Glutamatergic neuron (in vitro differentiated cells): ENCODE measurements at regions not wholly inside any gene's neighbourhood (a gene's known extent, or its start where the extent isn't known, plus 50 kb on each side); places are given as distances from the start of the nearest gene placed in this dataset.

Experiments used
- DNase-seq: peaks from one replicate; pipeline ENCODE4 v3.0.0; 2022
- H3K27ac Mint-ChIP-seq: one replicate; pipeline ENCODE4 v1.8.0; 2020; ENCODE audit warnings: mild to moderate bottlenecking, mixed read lengths, inconsistent platforms; ENCODE audit not compliant: unreplicated experiment
- H3K27me3 Mint-ChIP-seq: one replicate; pipeline ENCODE4 v1.8.0; 2020; ENCODE audit warnings: mild to moderate bottlenecking, moderate library complexity, mixed read lengths, inconsistent platforms; ENCODE audit not compliant: unreplicated experiment
- H3K36me3 Mint-ChIP-seq: one replicate; pipeline ENCODE4 v1.8.0; 2020; ENCODE audit warnings: mild to moderate bottlenecking, mixed read lengths, inconsistent platforms; ENCODE audit not compliant: unreplicated experiment
- H3K4me1 Mint-ChIP-seq: one replicate; pipeline ENCODE4 v1.8.0; 2020; ENCODE audit warnings: mild to moderate bottlenecking, low read depth, mixed read lengths, inconsistent platforms; ENCODE audit not compliant: unreplicated experiment
- H3K4me3 Mint-ChIP-seq: one replicate; pipeline ENCODE4 v1.8.0; 2020; ENCODE audit warnings: mild to moderate bottlenecking, mixed read lengths, inconsistent platforms; ENCODE audit not compliant: unreplicated experiment
- H3K9me3 Mint-ChIP-seq: one replicate; pipeline ENCODE4 v1.8.0; 2020; ENCODE audit warnings: mild to moderate bottlenecking, moderate library complexity, mixed read lengths, inconsistent platforms; ENCODE audit not compliant: unreplicated experiment
- CTCF ChIP-seq: fragments of 200-600 bp; sonication (generic); IDR thresholded peaks from one replicate; pipeline ENCODE4 v1.5.0; 2021; ENCODE audit not compliant: partially characterized antibody, unreplicated experiment

- TF ChIP-seq CTCF = no peak
- no peak overlapping the region for H3K27ac Mint-ChIP-seq
- no peaks in the 10 kb centered on the region for H3K9me3 Mint-ChIP-seq
- H3K4me1 Mint-ChIP-seq = no peaks in the 10 kb centered on the region
- DNase-seq = no peak
- H3K4me3 Mint-ChIP-seq = no peak overlapping the region
- no peaks in the 10 kb centered on the region for H3K36me3 Mint-ChIP-seq
- no peaks in the 10 kb centered on the region for H3K27me3 Mint-ChIP-seq
Observed at GRCh38 chrX:4043951-4044350, 330.5 kb upstream of the PRKX start.

DNA sequence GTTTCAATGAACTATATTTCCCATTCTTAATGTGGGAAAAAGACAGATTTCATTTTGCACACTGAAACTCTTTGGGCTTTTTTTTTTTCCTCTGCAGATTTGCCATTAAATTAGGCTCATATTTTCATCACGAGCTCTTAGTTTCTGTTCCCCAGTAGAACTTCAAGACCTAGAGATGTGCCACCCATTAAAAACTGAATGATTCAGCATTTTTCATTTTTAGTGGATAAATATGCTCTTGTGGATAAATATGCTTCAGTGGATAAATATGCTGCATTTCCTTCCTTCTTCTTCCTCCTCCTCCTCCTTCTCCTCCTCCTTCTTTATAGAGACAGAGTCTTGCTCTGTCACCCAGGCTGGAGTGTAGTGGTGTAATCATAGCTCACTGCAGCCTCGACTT lies 322.4 kb upstream of the PRKX start:
- Mint-ChIP-seq H3K27ac (no peak overlapping the region), H3K27me3 (no peaks in the 10 kb centered on the region), H3K4me1 (no peaks in the 10 kb centered on the region), H3K9me3 (no peaks in the 10 kb centered on the region), H3K36me3 (no peaks in the 10 kb centered on the region), H3K4me3 (no peak overlapping the region)
- no peak for TF ChIP-seq CTCF
- DNase-seq = no peak

GRCh38 chrX:4028151-4028550 lies 314.7 kb upstream of the PRKX start:
- Mint-ChIP-seq H3K4me3 (no peak overlapping the region), H3K27ac (no peak overlapping the region), H3K27me3 (no peaks in the 10 kb centered on the region), H3K36me3 (no peaks in the 10 kb centered on the region), H3K9me3 (peaks cover 1% of the 10 kb centered on the region), H3K4me1 (no peaks in the 10 kb centered on the region)
- no peak for TF ChIP-seq CTCF
- DNase-seq = no peak

- no peak overlapping the region for H3K4me3 Mint-ChIP-seq
- no peaks in the 10 kb centered on the region for H3K27me3 Mint-ChIP-seq
- H3K27ac Mint-ChIP-seq = no peak overlapping the region
- no peaks in the 10 kb centered on the region for H3K9me3 Mint-ChIP-seq
- H3K4me1 Mint-ChIP-seq = no peaks in the 10 kb centered on the region
- H3K36me3 Mint-ChIP-seq = no peaks in the 10 kb centered on the region
- no peak for DNase-seq
- no peak for TF ChIP-seq CTCF
Observed at GRCh38 chrX:4005281-4005680, 291.8 kb upstream of the PRKX start.

DNA sequence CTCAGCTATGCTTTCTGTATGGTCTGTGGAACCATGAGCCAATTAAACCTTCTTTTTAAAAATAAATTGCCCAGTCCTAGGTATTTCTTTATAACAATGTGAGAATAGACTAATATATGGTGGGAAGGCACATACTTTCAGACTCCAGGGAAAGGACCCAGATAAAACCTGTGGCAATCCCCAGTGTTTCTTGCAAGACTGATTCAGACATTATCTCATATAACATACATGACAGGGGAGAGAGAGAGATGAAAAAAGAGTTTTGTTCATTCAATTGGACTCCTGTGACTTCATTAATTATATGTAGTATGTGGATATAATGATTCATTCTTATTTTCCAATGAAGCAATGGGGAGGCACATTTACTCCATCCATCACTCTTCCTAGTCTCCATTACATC lies 291.4 kb upstream of the PRKX start:
- H3K36me3 Mint-ChIP-seq = no peaks in the 10 kb centered on the region
- DNase-seq = no peak
- no peaks in the 10 kb centered on the region for H3K9me3 Mint-ChIP-seq
- no peaks in the 10 kb centered on the region for H3K4me1 Mint-ChIP-seq
- H3K27me3 Mint-ChIP-seq = no peaks in the 10 kb centered on the region
- TF ChIP-seq CTCF = no peak
- H3K27ac Mint-ChIP-seq = no peak overlapping the region
- no peak overlapping the region for H3K4me3 Mint-ChIP-seq
